Erythroblast (primary cell): ENCODE measurements at regions not wholly inside any gene's neighbourhood (a gene's known extent, or its start where the extent isn't known, plus 50 kb on each side); places are given as distances from the start of the nearest gene placed in this dataset.
"Not testable (repeated sequence)": the region's sequence is repeated elsewhere in the genome, so short reads cannot be mapped to it uniquely, and the experiment has no call there.

Experiments used
- DNase-seq, 2 experiments: peaks; one replicate each; lab custom pipeline; 2025; lab: John Stamatoyannopoulos, UW
- GATA1 ChIP-seq: IDR thresholded peaks from 2 replicates; pipeline ENCODE4 v1.6.1; 2011; ENCODE audit warnings: low read depth, mild to moderate bottlenecking, control low read depth, low read length, moderate library complexity
- POLR2A ChIP-seq: IDR thresholded peaks from 2 replicates; pipeline ENCODE4 v1.6.1; 2011; ENCODE audit warnings: mild to moderate bottlenecking, low read length

DNA sequence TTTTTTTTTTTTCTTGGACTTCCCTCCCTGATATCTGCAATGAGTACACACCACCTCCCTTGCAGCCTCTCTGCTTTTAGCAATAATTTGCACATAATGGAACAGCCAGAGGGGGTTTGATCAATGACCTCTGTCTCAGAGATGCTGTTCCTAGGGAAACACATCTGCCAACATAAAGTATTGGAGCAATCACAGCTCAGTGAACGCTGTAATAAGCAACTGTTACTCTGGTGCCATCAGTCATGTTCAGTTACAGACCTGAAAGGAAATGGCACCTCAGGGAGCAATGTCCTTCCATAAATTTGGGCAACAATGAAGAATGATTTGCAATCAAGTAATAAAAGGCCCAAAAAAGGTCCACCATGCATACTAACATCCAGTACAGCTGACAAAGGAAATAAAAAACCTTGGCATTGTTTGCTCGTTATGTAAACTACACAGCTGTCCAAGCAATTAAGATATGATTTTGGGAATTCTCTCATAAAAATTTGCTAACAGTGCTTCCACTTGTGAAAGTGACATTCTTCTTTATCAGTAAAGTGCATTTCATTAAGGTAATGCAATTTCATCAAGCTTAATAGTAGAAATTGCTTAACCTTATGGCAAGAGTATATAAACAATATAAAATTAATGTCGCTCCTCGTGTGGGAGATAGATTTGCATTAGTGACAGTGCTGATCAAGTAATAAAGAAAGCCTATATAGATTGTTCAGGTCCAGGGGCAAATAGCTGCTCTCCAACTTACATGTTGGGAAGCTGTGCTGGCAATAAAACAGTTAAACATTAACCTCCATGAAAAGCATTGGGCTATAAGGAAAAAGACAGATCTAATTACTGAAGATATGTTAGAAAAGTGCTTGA lies 167.8 kb downstream of the RASEF start:
- DNase-seq = no peak
- TF ChIP-seq POLR2A (no peak), GATA1 (no peak)

DNA sequence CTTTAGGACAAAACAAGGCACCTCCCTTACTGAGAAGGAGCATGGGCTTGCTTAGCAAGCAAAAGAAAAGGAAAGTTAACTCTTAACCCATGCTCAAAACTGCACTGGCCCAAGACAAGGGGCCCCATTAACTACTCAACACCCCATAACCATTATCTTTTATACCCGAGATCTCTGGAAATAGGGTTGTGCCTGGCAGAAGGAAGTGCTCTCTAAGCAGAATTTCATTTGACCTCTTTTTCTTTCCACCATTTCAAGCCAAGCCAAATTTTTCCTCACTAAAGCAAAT lies 167.2 kb downstream of the RASEF start:
- DNase-seq = no peak
- TF ChIP-seq GATA1 (no peak), POLR2A (no peak)

DNA sequence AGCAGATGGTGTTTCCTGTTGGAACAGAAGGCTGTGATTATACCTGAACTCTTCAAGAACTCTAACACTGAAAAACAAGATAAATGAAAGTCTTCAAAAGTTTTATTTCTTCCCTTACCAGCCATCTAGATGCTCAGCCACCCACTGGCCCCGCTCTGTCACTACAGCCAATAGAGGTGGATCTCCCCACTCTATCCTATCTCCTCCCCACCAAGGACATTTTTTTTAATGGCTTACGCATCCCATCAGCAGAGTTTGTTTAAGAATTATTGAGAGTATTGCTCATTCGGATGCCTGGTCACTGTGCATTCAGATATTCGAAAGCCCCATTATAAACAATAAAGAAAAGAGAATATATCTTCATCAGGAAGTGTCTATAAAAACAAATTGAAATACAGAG lies 159.4 kb downstream of the RASEF start:
- TF ChIP-seq GATA1 (no peak), POLR2A (no peak)
- DNase-seq = no peak

DNA sequence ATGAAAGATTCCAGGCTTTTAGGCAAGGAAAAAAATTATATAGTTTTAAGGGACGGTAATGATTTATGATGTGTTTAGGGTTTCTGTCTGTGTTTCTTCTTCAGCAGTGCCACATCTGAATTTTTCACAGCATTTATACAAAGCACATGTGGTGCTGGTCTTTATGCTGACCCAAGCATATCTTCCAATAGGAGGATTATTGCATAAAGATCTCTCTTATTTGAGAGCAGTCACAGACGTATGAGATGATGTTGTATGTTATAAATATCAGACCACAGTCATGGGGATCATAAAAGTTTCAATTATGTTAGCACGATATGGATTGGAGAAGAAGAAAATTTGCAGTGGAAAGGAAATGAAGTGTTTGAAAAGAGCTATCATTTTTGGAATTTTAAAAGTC lies 150.9 kb downstream of the RASEF start:
- TF ChIP-seq POLR2A (no peak), GATA1 (no peak)
- DNase-seq = no peak

DNA sequence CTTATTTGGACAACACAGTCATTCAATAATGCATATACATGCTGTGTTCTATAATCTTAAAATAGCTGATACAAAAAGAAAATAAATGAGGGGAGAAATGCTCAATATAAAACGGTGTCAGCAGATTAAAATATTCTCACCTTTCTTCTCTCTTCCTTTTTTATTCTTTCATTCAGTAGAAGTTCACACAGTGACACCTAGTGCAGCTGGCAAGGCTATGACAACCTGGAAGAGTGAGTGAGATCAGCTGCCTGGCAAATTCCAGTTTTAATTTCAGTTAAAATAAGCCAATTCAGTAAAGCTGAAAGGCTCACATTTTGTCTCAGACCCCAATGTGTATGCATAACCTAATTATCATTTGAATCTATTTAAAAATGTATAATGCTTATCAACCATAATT lies 150.3 kb downstream of the RASEF start:
- DNase-seq = no peak
- TF ChIP-seq GATA1 (no peak), POLR2A (no peak)

DNA sequence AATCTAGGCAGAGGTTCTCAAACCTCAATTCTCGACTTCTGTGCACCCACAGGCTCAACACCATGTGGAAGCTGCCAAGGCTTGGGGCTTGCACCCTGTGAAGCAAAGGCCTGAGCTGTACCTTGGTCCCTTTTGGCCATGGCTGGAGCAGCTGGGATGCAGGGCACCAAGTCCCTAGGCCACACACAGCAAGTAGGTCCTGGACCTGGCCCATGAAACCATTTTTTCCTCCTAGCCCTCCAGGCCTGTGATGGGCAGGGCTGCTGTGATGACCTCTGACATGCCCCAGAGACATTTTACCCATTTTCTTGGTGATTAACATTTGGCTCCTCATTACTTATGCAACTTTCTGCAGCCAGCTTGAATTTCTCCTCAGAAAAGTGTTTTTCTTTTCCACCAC lies 146.7 kb downstream of the RASEF start:
- DNase-seq = not testable (repeated sequence)

DNA sequence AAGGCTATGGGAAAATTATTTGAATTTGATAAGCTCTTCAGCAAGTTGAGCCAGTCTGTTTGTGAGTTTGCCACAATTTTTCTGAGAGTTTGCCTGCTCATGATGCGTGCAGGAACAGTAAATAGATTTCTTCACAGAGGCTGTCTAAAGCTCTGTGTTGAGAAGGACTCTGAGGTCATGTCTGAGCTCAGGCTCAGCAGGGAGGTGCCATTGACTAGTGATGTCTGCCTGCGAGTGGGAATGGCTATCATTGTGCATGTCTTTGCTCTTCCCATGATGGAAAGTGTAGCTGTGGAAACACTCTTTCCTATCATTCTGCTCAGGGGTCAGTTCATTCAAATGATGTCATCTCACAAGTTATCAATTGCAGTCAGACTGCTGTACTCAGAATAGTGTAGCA lies 142.8 kb downstream of the RASEF start:
- TF ChIP-seq POLR2A (no peak), GATA1 (no peak)

DNA sequence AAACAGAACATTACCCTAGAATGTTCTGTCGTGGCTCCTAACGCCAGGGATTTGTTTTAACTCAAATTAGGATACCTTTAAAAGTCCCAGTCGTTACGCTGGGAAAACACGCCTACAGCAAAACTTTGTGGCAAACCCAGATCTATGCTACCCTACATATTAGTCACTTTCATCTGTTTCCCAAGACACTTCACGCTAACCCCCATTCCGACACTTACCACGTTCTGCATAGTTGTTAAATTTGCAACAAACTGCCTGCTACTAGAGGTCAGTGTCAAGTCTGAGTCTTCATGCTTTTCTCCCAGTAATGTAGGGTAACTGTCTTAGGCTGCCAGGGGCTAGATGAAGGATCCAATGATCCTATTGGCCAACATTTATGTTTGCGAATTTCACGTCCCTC lies 140.3 kb downstream of the RASEF start:
- TF ChIP-seq POLR2A = no peak
- TF ChIP-seq GATA1 = no peak
- no peak for DNase-seq

More for the DNA sequence above, 142.8 kb downstream of the RASEF start:
- no peak for DNase-seq

DNA sequence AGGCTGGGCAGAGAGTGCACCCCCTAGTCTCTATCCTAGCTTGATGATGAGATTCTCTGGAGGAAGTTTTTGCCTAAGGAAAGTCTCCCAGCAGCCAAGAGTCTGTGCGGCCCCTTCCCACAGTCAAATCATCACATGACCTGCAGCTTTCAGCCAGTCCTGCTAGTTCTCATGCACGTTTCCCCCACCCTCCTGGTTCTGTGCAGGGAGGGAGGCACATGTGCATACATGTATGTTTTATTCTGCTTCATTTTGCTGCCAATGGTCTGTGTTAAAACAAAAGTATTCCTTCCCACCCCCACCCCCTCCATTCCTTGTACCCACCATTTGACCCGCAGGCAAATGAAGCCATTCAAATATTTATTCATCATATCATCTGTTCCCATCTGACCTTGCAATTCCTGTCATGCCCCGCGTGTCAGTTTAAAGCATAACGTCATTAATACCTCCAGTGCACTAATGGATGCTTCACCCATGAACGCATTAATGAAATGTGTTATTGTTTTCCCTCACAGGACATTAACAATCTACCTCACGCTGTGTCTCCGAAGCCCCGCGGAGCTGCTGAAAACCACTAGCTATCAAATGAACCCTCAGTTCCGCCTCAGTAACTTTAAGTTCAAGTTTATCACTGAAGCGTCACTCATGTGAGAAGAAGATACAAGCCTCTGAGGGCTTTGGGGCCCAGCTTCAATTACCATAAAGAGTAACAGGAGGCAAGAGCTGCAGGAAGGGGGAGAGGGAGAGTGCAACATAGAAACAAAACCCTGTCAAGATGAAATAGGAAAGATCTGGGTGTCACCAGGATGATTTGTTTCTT lies 139.6 kb downstream of the RASEF start:
- DNase-seq = no peak

DNA sequence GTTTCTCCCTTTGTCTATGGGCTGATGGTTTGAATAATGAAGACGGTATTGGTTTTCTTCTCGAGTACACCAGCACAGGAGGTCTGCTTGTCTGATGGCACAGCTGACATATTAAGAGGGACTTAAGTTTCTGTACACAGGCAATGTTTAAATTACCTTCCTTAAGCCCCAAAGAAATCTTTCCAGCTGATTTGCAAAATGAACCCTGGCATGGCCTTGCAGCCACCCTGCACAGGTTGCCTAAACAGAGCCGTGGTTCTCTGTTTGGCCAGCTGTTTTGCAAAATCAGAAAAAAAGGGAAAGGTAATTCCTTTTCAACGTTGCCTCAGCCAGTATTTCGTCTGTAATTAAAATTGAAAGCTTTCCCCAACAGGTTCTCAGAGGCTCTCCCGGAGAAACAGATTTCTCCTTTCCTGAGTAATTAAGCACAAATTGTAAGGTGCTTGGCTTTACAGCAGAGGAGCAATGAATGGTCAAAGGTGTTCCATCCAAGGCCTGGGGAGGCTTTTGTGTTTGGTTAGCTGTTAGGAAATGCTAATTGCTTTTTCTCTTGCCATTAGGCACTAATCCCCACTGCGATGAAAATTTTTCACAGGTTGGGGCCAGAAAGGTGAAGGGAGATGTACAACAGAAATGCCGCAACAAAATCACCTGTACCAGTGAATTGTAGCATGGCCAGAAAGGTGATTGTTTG lies 138.9 kb downstream of the RASEF start:
- no peak for DNase-seq
- TF ChIP-seq GATA1 (no peak), POLR2A (no peak)

More for the DNA sequence above, 139.6 kb downstream of the RASEF start:
- no peak for TF ChIP-seq GATA1
- TF ChIP-seq POLR2A = no peak
